Neuronal stem cell (in vitro differentiated cells): ENCODE measurements at regions not wholly inside any gene's neighbourhood (a gene's known extent, or its start where the extent isn't known, plus 50 kb on each side); places are given as distances from the start of the nearest gene placed in this dataset.

Experiments
- DNase-seq: peaks from one replicate; pipeline ENCODE4 v3.0.0-alpha.2; 2013; ENCODE audit warnings: low spot score
- H2AFZ ChIP-seq: one replicate; pipeline ENCODE4 v1.6.1; 2013; ENCODE audit warnings: mild to moderate bottlenecking, low read length, inconsistent platforms
- H2AK5ac ChIP-seq: 2 replicates; pipeline ENCODE4 v1.6.1; 2013; ENCODE audit warnings: low read depth, mild to moderate bottlenecking, inconsistent platforms, low read length, moderate library complexity, mixed read lengths
- H2BK120ac ChIP-seq: 2 replicates; pipeline ENCODE4 v1.6.1; 2013; ENCODE audit warnings: low read depth, mild to moderate bottlenecking, inconsistent platforms, low read length, moderate library complexity, mixed read lengths
- H2BK12ac ChIP-seq: one replicate; pipeline ENCODE4 v1.6.1; 2013; ENCODE audit warnings: low read length, inconsistent platforms
- H2BK15ac ChIP-seq: 2 replicates; pipeline ENCODE4 v1.6.1; 2013; ENCODE audit warnings: mild to moderate bottlenecking, low read length, inconsistent platforms, mixed read lengths
- H2BK5ac ChIP-seq: one replicate; pipeline ENCODE4 v1.6.1; 2013; ENCODE audit warnings: inconsistent platforms, mild to moderate bottlenecking, low read length, moderate library complexity
- H3K14ac ChIP-seq: one replicate; pipeline ENCODE4 v1.6.1; 2013; ENCODE audit warnings: low read length, inconsistent platforms
- H3K18ac ChIP-seq: 2 replicates; pipeline ENCODE4 v1.6.1; 2013; ENCODE audit warnings: low read length, inconsistent platforms
- H3K23ac ChIP-seq: 2 replicates; pipeline ENCODE4 v1.6.1; 2013; ENCODE audit warnings: low read depth, mild to moderate bottlenecking, mixed read lengths, low read length, inconsistent platforms; ENCODE audit not compliant: poor library complexity
- H3K27ac ChIP-seq: replicated peaks from 3 replicates; pipeline ENCODE4 v1.5.1; 2013; ENCODE audit warnings: low read length, inconsistent platforms
- H3K27me3 ChIP-seq, 3 experiments: 2 replicates each; pipeline ENCODE4 v1.6.1; 2013; ENCODE audit warnings: low read length in 3 of 3, mild to moderate bottlenecking in 2 of 3, inconsistent platforms in 1 of 3, low read depth in 1 of 3, mixed read lengths in 1 of 3, moderate library complexity in 1 of 3; ENCODE audit not compliant: control insufficient read depth in 3 of 3, insufficient read depth in 3 of 3
- H3K36me3 ChIP-seq, 2 donors: replicated peaks in 1 of 2; 2 replicates each; pipeline ENCODE4 v1.6.1; 2013; ENCODE audit warnings: low read length in 2 of 2; ENCODE audit not compliant: control insufficient read depth in 2 of 2, insufficient read depth in 2 of 2
- H3K4ac ChIP-seq: 2 replicates; pipeline ENCODE4 v1.6.1; 2013; ENCODE audit warnings: inconsistent platforms, mild to moderate bottlenecking, low read length, moderate library complexity
- H3K4me1 ChIP-seq, 2 donors: 1 replicate in 1 of 2; 2 replicates in 1 of 2; pipeline ENCODE4 v1.6.1; 2013; ENCODE audit warnings: low read length in 2 of 2, low read depth in 1 of 2; ENCODE audit not compliant: control insufficient read depth in 2 of 2, insufficient read depth in 1 of 2
- H3K4me2 ChIP-seq: one replicate; pipeline ENCODE4 v1.6.1; 2013; ENCODE audit warnings: mild to moderate bottlenecking, low read length, inconsistent platforms; ENCODE audit not compliant: insufficient read depth, poor library complexity, severe bottlenecking
- H3K4me3 ChIP-seq, 2 donors: 2 replicates each; pipeline ENCODE4 v1.5.1; 2013; ENCODE audit warnings: low read length in 2 of 2, mild to moderate bottlenecking in 2 of 2, inconsistent platforms in 1 of 2, moderate library complexity in 1 of 2
- H3K79me1 ChIP-seq: one replicate; pipeline ENCODE4 v1.6.1; 2013; ENCODE audit warnings: low read depth, mild to moderate bottlenecking, inconsistent platforms, low read length, moderate library complexity
- H3K9ac ChIP-seq: one replicate; pipeline ENCODE4 v1.6.1; 2013; ENCODE audit warnings: mild to moderate bottlenecking, low read depth, low read length, inconsistent platforms; ENCODE audit not compliant: poor library complexity
- H3K9me3 ChIP-seq, 2 donors: replicated peaks in 1 of 2; 2 replicates each; pipeline versions ENCODE3 to v1.6.1; 2013; ENCODE audit warnings: low read length in 2 of 2, mild to moderate bottlenecking in 2 of 2, inconsistent platforms in 1 of 2, low read depth in 1 of 2, mixed read lengths in 1 of 2, moderate library complexity in 1 of 2; ENCODE audit not compliant: control insufficient read depth in 2 of 2, insufficient read depth in 1 of 2
- H4K8ac ChIP-seq: one replicate; pipeline ENCODE4 v1.6.1; 2013; ENCODE audit warnings: low read depth, mild to moderate bottlenecking, inconsistent platforms, low read length, moderate library complexity
- H4K91ac ChIP-seq: one replicate; pipeline ENCODE4 v1.6.1; 2013; ENCODE audit warnings: low read length, low read depth, mild to moderate bottlenecking, inconsistent platforms; ENCODE audit not compliant: poor library complexity
- WGBS, 2 donors: extraction: QIAGEN DNeasy Blood & Tissue Kit; methylation state at CpG; one replicate each; pipeline ENCODE4 v1.1.7; 2013; ENCODE audit warnings: missing lambda C conversion rate in 2 of 2, mixed read lengths in 1 of 2; ENCODE audit not compliant: insufficient read length in 2 of 2, insufficient replicate concordance in 1 of 2; ENCODE audit errors: extremely low coverage in 2 of 2; 5-methylcytosine and 5-hydroxymethylcytosine counted together

DNA sequence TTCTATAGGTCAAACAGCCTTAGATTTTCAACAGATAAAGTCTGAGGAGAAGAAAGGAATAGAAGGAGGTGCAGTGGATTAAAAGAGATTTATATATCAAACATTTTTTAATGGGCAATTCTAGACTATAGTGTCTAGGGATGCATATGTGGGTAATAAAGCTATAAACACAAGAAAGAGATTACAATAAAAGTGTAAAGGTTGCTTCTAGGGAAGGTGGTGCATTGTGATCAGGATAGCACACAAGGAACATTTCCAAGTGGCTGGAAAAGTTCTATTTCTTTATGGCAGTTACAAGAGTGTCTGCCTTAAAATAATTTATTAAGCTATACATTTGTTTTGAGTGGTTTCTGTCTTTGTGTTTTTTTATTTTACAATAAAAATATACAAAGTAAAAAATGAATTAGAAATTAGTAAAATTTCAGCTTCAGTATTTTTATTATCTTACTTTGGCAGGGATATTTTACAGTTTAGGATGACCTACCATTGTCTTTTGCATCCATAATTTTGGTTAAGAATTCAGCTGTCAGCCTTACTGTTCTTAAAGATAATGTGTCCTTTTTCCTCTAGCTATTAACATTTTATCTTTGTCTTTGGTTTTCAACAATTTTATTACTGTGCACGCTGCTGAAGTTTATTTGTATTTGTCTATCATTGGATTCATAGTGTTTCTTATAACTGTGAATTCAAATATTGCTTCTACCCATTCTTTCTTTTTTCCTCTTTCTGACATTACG, 221.8 kb downstream of the LACC1 start:
- DNase-seq = no peak
- H3K4me2 ChIP-seq = no peak overlapping the region
- H3K14ac ChIP-seq = no peak overlapping the region
- no peak overlapping the region for H3K9ac ChIP-seq
- H3K4ac ChIP-seq = no peak overlapping the region
- no peak overlapping the region for H3K4me3 ChIP-seq
- no peak overlapping the region for H2AFZ ChIP-seq
- no peak overlapping the region for H4K8ac ChIP-seq
- H3K9me3 ChIP-seq = peaks cover 1 to 3% of the 10 kb centered on the region in 2 donors
- H4K91ac ChIP-seq = no peak overlapping the region
- WGBS, 2 donors = no CpG with 5 or more reads among the region's 2 CpGs
- no peak overlapping the region for H3K23ac ChIP-seq
- no peaks in the 10 kb centered on the region for H3K36me3 ChIP-seq
- H2BK5ac ChIP-seq = no peak overlapping the region
- no peaks in the 10 kb centered on the region for H3K79me1 ChIP-seq
- no peaks in the 10 kb centered on the region for H3K27me3 ChIP-seq
- no peak overlapping the region for H3K27ac ChIP-seq
- no peak overlapping the region for H2BK120ac ChIP-seq
- H2BK12ac ChIP-seq = no peak overlapping the region
- H2BK15ac ChIP-seq = no peak overlapping the region
- H2AK5ac ChIP-seq = no peak overlapping the region
- peaks cover 0 to 9% of the 10 kb centered on the region in 2 donors for H3K4me1 ChIP-seq
- H3K18ac ChIP-seq = no peak overlapping the region

DNA sequence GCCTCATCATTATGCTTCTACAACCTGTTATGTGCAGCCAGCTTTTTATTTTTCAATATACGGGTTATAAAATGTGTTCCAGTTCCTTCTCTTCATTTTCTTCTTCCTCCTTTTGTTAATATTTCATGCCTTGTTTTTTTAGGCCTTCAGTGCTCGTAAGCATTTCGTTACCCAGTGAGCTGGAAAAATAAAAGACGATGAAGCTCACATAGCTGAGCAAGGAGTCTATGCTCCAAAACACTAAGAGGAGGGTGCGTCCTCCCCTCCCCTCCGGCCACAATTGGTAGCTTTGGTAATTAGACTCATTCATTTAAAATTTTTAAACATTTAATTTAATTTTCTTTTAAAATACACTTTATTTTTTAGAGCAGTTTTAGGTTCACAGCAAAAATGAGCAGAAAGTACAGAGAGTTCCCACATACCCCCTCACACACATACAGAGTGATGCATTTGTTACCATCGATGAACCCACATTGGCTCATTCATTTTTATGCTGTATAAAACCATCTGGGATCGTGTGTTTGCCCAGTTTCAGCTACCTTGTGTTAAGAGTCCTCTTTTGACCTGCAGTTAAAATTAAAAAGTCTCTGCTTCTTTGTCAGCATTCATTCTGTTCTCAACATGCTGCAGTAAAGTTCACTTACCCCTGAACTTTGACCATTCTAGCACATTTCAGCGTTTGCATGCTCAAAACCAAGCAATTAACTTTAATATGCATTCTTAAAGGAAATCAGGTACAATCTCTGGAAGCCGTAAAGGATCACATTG, 223.9 kb downstream of the LACC1 start:
- Histone ChIP-seq H2AK5ac (no peak overlapping the region), H3K4me2 (no peak overlapping the region), H2AFZ (no peak overlapping the region), H3K36me3 (no peaks in the 10 kb centered on the region), H2BK120ac (no peak overlapping the region), H3K9me3 (peaks cover 1 to 3% of the 10 kb centered on the region in 2 donors), H2BK5ac (no peak overlapping the region), H3K14ac (no peak overlapping the region), H3K9ac (no peak overlapping the region), H4K91ac (no peak overlapping the region), H3K27me3 (peaks cover 0 to 6% (median 0%) of the 10 kb centered on the region in 3 experiments), H2BK12ac (no peak overlapping the region), H3K27ac (no peak overlapping the region), H3K18ac (no peak overlapping the region), H3K4me1 (peaks cover 0 to 9% of the 10 kb centered on the region in 2 donors), H4K8ac (no peak overlapping the region), H3K23ac (no peak overlapping the region), H3K4ac (no peak overlapping the region), H3K4me3 (no peak overlapping the region), H2BK15ac (no peak overlapping the region), H3K79me1 (no peaks in the 10 kb centered on the region)
- no CpG with 5 or more reads among the region's 10 CpGs for WGBS, 2 donors
- DNase-seq = no peak

DNA sequence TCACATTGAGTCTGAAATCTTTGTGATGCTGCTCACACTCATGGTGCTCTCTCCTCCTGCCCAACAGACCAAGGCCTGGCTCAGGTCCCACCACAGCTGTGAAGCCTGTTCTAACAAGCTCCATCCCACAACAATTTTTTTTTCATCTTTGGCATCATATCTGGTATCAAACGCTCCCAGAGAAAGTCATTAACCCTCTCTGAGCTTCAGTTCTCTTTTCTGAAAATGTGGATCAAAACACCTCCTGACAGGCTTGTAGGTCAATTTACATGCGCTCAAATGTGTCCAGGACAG, 224.4 kb downstream of the LACC1 start:
- H2BK5ac ChIP-seq = no peak overlapping the region
- no peak overlapping the region for H3K4me3 ChIP-seq
- H3K27ac ChIP-seq = no peak overlapping the region
- no peak overlapping the region for H3K4ac ChIP-seq
- no peak overlapping the region for H2BK120ac ChIP-seq
- H3K4me2 ChIP-seq = no peak overlapping the region
- peaks cover 0 to 6% (median 0%) of the 10 kb centered on the region in 3 experiments for H3K27me3 ChIP-seq
- H4K8ac ChIP-seq = no peak overlapping the region
- DNase-seq = no peak
- no peak overlapping the region for H3K18ac ChIP-seq
- H3K4me1 ChIP-seq = peaks cover 0 to 9% of the 10 kb centered on the region in 2 donors
- H2BK15ac ChIP-seq = no peak overlapping the region
- H3K14ac ChIP-seq = no peak overlapping the region
- H2AK5ac ChIP-seq = no peak overlapping the region
- H4K91ac ChIP-seq = no peak overlapping the region
- H2AFZ ChIP-seq = no peak overlapping the region
- H3K9me3 ChIP-seq = peaks cover 1 to 3% of the 10 kb centered on the region in 2 donors
- H3K23ac ChIP-seq = no peak overlapping the region
- no CpG with 5 or more reads among the region's 2 CpGs for WGBS, 2 donors
- no peak overlapping the region for H2BK12ac ChIP-seq
- H3K36me3 ChIP-seq = no peaks in the 10 kb centered on the region
- no peak overlapping the region for H3K9ac ChIP-seq
- no peaks in the 10 kb centered on the region for H3K79me1 ChIP-seq

DNA sequence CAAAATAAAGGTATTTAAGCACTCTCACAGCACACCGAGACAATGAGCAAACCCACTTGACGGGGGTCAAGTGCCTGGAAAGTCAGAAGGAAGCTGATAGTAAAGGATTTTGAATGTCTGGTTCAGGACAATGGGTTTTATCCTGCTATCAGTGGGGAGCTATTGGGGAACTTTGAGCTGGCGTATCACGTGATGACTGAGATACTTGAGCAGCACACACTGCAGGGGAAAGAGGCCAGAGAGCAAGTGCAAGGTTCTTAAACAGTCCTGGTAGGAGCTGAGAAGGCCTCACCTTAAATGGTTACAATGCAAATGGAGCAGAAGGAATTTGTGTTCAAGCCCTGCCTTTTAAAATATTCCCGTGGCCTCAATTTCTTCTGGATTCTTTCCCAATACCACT, 225.3 kb downstream of the LACC1 start:
- DNase-seq = no peak
- H3K4ac ChIP-seq = no peak overlapping the region

More for the DNA sequence above, 225.3 kb downstream of the LACC1 start:
- Histone ChIP-seq H2BK120ac (no peak overlapping the region), H3K4me3 (no peak overlapping the region), H2AFZ (peak overlapping the region; percentile 59), H3K9me3 (peaks cover 1 to 3% of the 10 kb centered on the region in 2 donors), H3K18ac (no peak overlapping the region), H2AK5ac (no peak overlapping the region), H2BK5ac (no peak overlapping the region), H3K79me1 (no peaks in the 10 kb centered on the region), H3K27ac (no peak overlapping the region), H2BK15ac (no peak overlapping the region), H3K14ac (no peak overlapping the region), H3K23ac (no peak overlapping the region), H4K91ac (no peak overlapping the region), H3K27me3 (peaks cover 0 to 6% (median 0%) of the 10 kb centered on the region in 3 experiments), H3K4me2 (no peak overlapping the region), H3K36me3 (no peaks in the 10 kb centered on the region), H4K8ac (no peak overlapping the region), H2BK12ac (no peak overlapping the region), H3K4me1 (peaks cover 0 to 9% of the 10 kb centered on the region in 2 donors), H3K9ac (no peak overlapping the region)
- no CpG with 5 or more reads among the region's 5 CpGs for WGBS, 2 donors
